ENCODE measurements at regions not wholly inside any gene's neighbourhood (a gene's known extent, or its start where the extent isn't known, plus 50 kb on each side); places are given as distances from the start of the nearest gene placed in this dataset.

DNA sequence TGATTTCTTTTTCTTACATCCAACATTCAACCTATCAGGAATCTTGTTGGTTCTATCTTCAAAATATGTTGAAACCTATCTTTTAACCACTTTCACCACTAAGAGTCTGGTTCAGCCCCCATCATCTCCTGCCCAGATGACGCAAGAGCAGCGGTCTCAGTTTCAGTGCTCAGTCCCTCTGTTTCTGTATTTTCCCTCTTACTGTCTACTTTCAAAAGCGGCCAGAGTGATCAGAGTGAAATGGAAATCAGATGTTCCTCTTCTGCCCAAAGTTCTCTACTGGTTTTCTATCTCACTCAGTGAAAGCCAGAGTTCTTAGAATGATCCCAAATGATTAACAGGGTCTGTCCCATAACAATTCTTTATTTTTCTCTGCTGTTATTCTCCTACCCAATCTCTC is 147.9 kb upstream of the PDE7B start:
- TF ChIP-seq, protein P1, sequence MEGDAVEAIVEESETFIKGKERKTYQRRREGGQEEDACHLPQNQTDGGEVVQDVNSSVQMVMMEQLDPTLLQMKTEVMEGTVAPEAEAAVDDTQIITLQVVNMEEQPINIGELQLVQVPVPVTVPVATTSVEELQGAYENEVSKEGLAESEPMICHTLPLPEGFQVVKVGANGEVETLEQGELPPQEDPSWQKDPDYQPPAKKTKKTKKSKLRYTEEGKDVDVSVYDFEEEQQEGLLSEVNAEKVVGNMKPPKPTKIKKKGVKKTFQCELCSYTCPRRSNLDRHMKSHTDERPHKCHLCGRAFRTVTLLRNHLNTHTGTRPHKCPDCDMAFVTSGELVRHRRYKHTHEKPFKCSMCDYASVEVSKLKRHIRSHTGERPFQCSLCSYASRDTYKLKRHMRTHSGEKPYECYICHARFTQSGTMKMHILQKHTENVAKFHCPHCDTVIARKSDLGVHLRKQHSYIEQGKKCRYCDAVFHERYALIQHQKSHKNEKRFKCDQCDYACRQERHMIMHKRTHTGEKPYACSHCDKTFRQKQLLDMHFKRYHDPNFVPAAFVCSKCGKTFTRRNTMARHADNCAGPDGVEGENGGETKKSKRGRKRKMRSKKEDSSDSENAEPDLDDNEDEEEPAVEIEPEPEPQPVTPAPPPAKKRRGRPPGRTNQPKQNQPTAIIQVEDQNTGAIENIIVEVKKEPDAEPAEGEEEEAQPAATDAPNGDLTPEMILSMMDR (IDR thresholded peaks at IDR 0.05; ENCODE audit: control extremely low read depth in 1 of 3, insufficient read depth in 1 of 3, low read depth in 1 of 3, low read length in 3 of 3), result no peak
- no peak for TF ChIP-seq POLR2A (IDR thresholded peaks at IDR 0.05; ENCODE audit: control extremely low read depth in 1 of 2, low read depth in 2 of 2, low read length in 2 of 2)
- no peak for TF ChIP-seq EZH2 (IDR thresholded peaks at IDR 0.05; ENCODE audit: low read depth, low read length, severe bottlenecking)
- TF ChIP-seq YY1 (IDR thresholded peaks at IDR 0.05; ENCODE audit: low read depth, low read length), result no peak
- TF ChIP-seq POU5F1 (IDR thresholded peaks at IDR 0.05; ENCODE audit: low read depth, low read length), result no peak
- TF ChIP-seq, protein P2, sequence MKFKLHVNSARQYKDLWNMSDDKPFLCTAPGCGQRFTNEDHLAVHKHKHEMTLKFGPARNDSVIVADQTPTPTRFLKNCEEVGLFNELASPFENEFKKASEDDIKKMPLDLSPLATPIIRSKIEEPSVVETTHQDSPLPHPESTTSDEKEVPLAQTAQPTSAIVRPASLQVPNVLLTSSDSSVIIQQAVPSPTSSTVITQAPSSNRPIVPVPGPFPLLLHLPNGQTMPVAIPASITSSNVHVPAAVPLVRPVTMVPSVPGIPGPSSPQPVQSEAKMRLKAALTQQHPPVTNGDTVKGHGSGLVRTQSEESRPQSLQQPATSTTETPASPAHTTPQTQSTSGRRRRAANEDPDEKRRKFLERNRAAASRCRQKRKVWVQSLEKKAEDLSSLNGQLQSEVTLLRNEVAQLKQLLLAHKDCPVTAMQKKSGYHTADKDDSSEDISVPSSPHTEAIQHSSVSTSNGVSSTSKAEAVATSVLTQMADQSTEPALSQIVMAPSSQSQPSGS (IDR thresholded peaks at IDR 0.05; ENCODE audit: low read length), result no peak
- no peak for TF ChIP-seq TAF1 (IDR thresholded peaks at IDR 0.05; ENCODE audit: low read depth, low read length)
- no peak for TF ChIP-seq ZNF274 (IDR thresholded peaks at IDR 0.05; ENCODE audit: borderline replicate concordance, extremely low read depth, low read length)
